ENCODE measurements at regions not wholly inside any gene's neighbourhood (a gene's known extent, or its start where the extent isn't known, plus 50 kb on each side); places are given as distances from the start of the nearest gene placed in this dataset.

- H4K20me1 ChIP-seq (replicated peaks in 1 of 2; ENCODE audit: control insufficient read depth in 1 of 2, insufficient read depth in 2 of 2, low read length in 2 of 2), result no peaks in the 10 kb centered on the region
- TF ChIP-seq CTBP2 (IDR thresholded peaks at IDR 0.05; ENCODE audit: borderline replicate concordance, insufficient read depth, insufficient read length, low read length), result no peak
- no peak for TF ChIP-seq CTCF (IDR thresholded peaks at IDR 0.05; ENCODE audit: control extremely low read depth in 1 of 3, insufficient read depth in 1 of 3, low read depth in 1 of 3, low read length in 3 of 3)
- no peak for TF ChIP-seq RXRA (IDR thresholded peaks at IDR 0.05; ENCODE audit: insufficient read depth, low read depth, low read length)
- no peak for TF ChIP-seq MAX (IDR thresholded peaks at IDR 0.05)
- no peak for TF ChIP-seq TAF7 (optimal IDR thresholded peaks at IDR 0.05; ENCODE audit: borderline replicate concordance, low read depth, low read length)
- no peak for TF ChIP-seq ASH2L (IDR thresholded peaks at IDR 0.05; ENCODE audit: low read length)
- no peak for TF ChIP-seq SP1 (IDR thresholded peaks at IDR 0.05; ENCODE audit: low read depth, low read length)
- TF ChIP-seq SAP30 (IDR thresholded peaks at IDR 0.05; ENCODE audit: insufficient read depth, insufficient replicate concordance, low read length), result no peak
- no peak for TF ChIP-seq KDM5A (IDR thresholded peaks at IDR 0.05; ENCODE audit: low read length)
These were observed 73.9 kb upstream of the IRF2 start for GRCh38 chr4:184548316-184548647.

More at GRCh38 chr4:184548316-184548647, 73.9 kb upstream of the IRF2 start:
- Histone ChIP-seq H2BK120ac (replicated peaks; ENCODE audit: low read depth, low read length) (no peak overlapping the region), H3K36me3 (ENCODE audit: control insufficient read depth in 2 of 4, insufficient read depth in 4 of 4, low read length in 3 of 4) (no peaks in the 10 kb centered on the region), H3K56ac (replicated peaks; ENCODE audit: insufficient read length, low read depth, low read length) (no peak overlapping the region), H2BK5ac (ENCODE audit: low read depth, low read length) (0 out of 2 replicates have a peak overlapping the region, but pooled peaks have one; percentile 2), H2AFZ (ENCODE audit: low read length) (peak overlapping the region; percentile 96), H3K4me1 (replicated peaks in 1 of 4; ENCODE audit: control insufficient read depth in 3 of 4, insufficient read depth in 4 of 4, low read length in 3 of 4) (peaks cover 0 to 4% (median 3%) of the 10 kb centered on the region in 4 experiments; a peak in 6 of 7 replicates), H2BK15ac (ENCODE audit: low read length) (0 out of 2 replicates have a peak overlapping the region, but pooled peaks have one; percentile 73), H3K27me3 (replicated peaks in 1 of 4; ENCODE audit: control insufficient read depth in 3 of 4, extremely low read depth in 1 of 4, insufficient read depth in 3 of 4, low read length in 3 of 4) (no peaks in the 10 kb centered on the region), H3K9me3 (ENCODE audit: insufficient read depth in 2 of 2, low read depth in 1 of 2, low read length in 1 of 2) (no peaks in the 10 kb centered on the region), H4K91ac (replicated peaks; ENCODE audit: insufficient read length, low read length) (peak overlapping the region; percentile 71), H2AK5ac (ENCODE audit: low read depth, low read length) (no peak overlapping the region), H3K23ac (ENCODE audit: insufficient read length) (no peak overlapping the region), H3K4me2 (ENCODE audit: insufficient read depth in 1 of 2, low read depth in 2 of 2, low read length in 2 of 2) (peak overlapping the region; percentile 1 to 3; a peak in 1 of 4 replicates), H3K9ac (replicated peaks in 1 of 4; ENCODE audit: extremely low read depth in 1 of 4, low read depth in 3 of 4, low read length in 3 of 4) (no peak overlapping the region), H3K23me2 (ENCODE audit: low read depth, low read length) (no peaks in the 10 kb centered on the region), H3K18ac (ENCODE audit: extremely low read depth, low read length) (no peak overlapping the region; the same call in 1 of the 2 replicates), H2BK12ac (ENCODE audit: low read depth, low read length) (0 out of 2 replicates have a peak overlapping the region, but pooled peaks have one; percentile 71), H3K27ac (ENCODE audit: low read depth, low read length) (no peak overlapping the region), H3K14ac (ENCODE audit: insufficient read length) (no peak overlapping the region), H3K79me2 (ENCODE audit: control insufficient read depth in 1 of 2, insufficient read depth in 2 of 2, low read length in 2 of 2) (no peaks in the 10 kb centered on the region), H4K5ac (ENCODE audit: insufficient read length, low read depth, low read length) (no peak overlapping the region), H2BK20ac (ENCODE audit: low read length) (no peak overlapping the region), H3K4me3 (ENCODE audit: extremely low read depth in 1 of 4, insufficient read depth in 2 of 4, low read depth in 3 of 4, low read length in 4 of 4) (no peak overlapping the region), H3K79me1 (ENCODE audit: low read depth, low read length) (no peaks in the 10 kb centered on the region), H4K8ac (ENCODE audit: extremely low read depth, insufficient read depth, low read length) (0 out of 2 replicates have a peak overlapping the region, but pooled peaks have one; percentile 58), H3K4ac (replicated peaks; ENCODE audit: insufficient read length, low read depth, low read length) (no peak overlapping the region)
- no peak for FAIRE-seq
- DNase-seq (ENCODE audit: low read depth in 1 of 2, low spot score in 2 of 2), result no peak
- WGBS, 2 experiments (ENCODE audit: extremely low coverage in 1 of 2, insufficient coverage in 1 of 2, insufficient read length in 1 of 2, insufficient replicate concordance in 2 of 2, low coverage in 1 of 2, low lambda C conversion rate in 2 of 2, missing lambda C conversion rate in 1 of 2), result 63% methylated on average over 5 of the region's 5 CpGs; no CpG with 5 or more reads in 1 of the 2 experiments
- POLR2A ChIA-PET (ENCODE audit: partially characterized antibody), result no interaction called here
- CTCF ChIA-PET (ENCODE audit: partially characterized antibody), result no interaction called here
